Heart left ventricle (tissue), 13 donors: ENCODE measurements at regions not wholly inside any gene's neighbourhood (a gene's known extent, or its start where the extent isn't known, plus 50 kb on each side); places are given as distances from the start of the nearest gene placed in this dataset.

Source experiments
- POLR2A ChIP-seq, 2 donors: fragments of 450-650 bp; IDR thresholded peaks; one replicate each; pipeline ENCODE4 v1.6.1; 2017; ENCODE audit warnings: antibody characterized with exemption in 2 of 2, mild to moderate bottlenecking in 2 of 2, moderate library complexity in 2 of 2
- TF ChIP-seq, protein P1 (sequence below), 12 donors: fragments of 200-600 bp; sonication (generic) in 4 of 12; IDR thresholded peaks; one replicate each; pipeline versions ENCODE4 v1.5.0 to v1.8.0; 2018 to 2022; ENCODE audit warnings: antibody characterized with exemption in 12 of 12, mild to moderate bottlenecking in 5 of 12
- donor health status: ischemic (EF 13 %, LVEDD 7.1; RV severe dilation, severe dysfunction).
- donor health status: DM: no; HTN: yes; CAD: no.
- donor health status: DM: no; HTN: no; CAD: no.
- donor health status: ischemic (EF 25% LVEDD 6.9; RV normal size, moderate dysfunction).
- donor health status: ischemic (EF 25% LVEDD 5.7; RV mildly dilated, moderate dysfunction).
- donor health status: ischemic (EF 35%, LVEDD 5.7; RV mildly dilated, moderate dysfunction).
- donor health status: nonischemic (EF 11% LVEDD 7.7; RV severe dilation, severe dysfunction).
- donor health status: DM: yes; HTN: yes; CAD: no.
- donor health status: PGD.
- donor health status: ischemic (EF 29% LVEDD 5.4; RV normal size, mild dysfunction).
- donor health status: nonischemic (EF 23%, LVEDD 6.1; RV moderate dilation, normal function).

DNA sequence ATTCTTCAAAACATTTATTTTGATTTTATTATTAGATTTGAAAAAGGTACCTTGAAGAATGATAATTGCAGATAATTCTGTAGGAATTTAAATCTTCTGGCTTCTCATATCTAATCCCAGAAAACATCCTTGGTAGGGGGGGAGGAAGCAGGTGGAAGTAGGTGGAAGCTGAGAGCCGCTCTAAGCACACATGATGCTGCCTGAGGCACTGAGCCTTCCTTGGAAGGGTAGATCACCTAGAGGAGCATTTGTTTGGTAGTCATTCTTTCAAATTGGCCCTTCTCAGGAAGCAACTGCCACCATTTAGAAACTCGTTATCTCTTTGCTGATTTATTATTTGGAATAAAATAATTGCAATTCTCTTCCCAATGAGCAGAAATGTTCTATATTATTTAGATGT lies 623.3 kb downstream of the CD109 start:
- TF ChIP-seq, protein P1, sequence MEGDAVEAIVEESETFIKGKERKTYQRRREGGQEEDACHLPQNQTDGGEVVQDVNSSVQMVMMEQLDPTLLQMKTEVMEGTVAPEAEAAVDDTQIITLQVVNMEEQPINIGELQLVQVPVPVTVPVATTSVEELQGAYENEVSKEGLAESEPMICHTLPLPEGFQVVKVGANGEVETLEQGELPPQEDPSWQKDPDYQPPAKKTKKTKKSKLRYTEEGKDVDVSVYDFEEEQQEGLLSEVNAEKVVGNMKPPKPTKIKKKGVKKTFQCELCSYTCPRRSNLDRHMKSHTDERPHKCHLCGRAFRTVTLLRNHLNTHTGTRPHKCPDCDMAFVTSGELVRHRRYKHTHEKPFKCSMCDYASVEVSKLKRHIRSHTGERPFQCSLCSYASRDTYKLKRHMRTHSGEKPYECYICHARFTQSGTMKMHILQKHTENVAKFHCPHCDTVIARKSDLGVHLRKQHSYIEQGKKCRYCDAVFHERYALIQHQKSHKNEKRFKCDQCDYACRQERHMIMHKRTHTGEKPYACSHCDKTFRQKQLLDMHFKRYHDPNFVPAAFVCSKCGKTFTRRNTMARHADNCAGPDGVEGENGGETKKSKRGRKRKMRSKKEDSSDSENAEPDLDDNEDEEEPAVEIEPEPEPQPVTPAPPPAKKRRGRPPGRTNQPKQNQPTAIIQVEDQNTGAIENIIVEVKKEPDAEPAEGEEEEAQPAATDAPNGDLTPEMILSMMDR (IDR thresholded peaks at IDR 0.05), result no peak
- TF ChIP-seq POLR2A (IDR thresholded peaks at IDR 0.05), result no peak
